NCI-H748 treated with DMSO at 0.1 percent for 48 hours (cell line): ENCODE measurements at regions not wholly inside any gene's neighbourhood (a gene's known extent, or its start where the extent isn't known, plus 50 kb on each side); places are given as distances from the start of the nearest gene placed in this dataset.
"Not testable (repeated sequence)": the region's sequence is repeated elsewhere in the genome, so short reads cannot be mapped to it uniquely, and the experiment has no call there.

ENCODE experiments used
- DNase-seq: peaks from one replicate; lab custom pipeline; 2025; lab: John Stamatoyannopoulos, UW

- DNase-seq, result no peak
Measured at GRCh38 chr3:144822671-144823070, 851.0 kb downstream of the DIPK2A start.

GRCh38 chr3:144831955-144832716, 860.5 kb downstream of the DIPK2A start:
- DNase-seq, result no peak

GRCh38 chr3:144839991-144840390, 868.4 kb downstream of the DIPK2A start:
- no peak for DNase-seq

GRCh38 chr3:144840866-144841265, 869.2 kb downstream of the DIPK2A start:
- DNase-seq, result no peak

- DNase-seq, result no peak
Measured at GRCh38 chr3:144843099-144843498, 871.5 kb downstream of the DIPK2A start.

- DNase-seq, result no peak
Measured at GRCh38 chr3:144852999-144853398, 881.4 kb downstream of the DIPK2A start.

GRCh38 chr3:144854020-144854419, 882.4 kb downstream of the DIPK2A start:
- DNase-seq, result not testable (repeated sequence)

- DNase-seq, result no peak
Measured at GRCh38 chr3:144859161-144859560, 887.5 kb downstream of the DIPK2A start.

- DNase-seq, result no peak
Measured at GRCh38 chr3:144864646-144865045, 893.0 kb downstream of the DIPK2A start.

GRCh38 chr3:144865948-144866347, 894.3 kb downstream of the DIPK2A start:
- DNase-seq, result no peak

- no peak for DNase-seq
Measured at GRCh38 chr3:144866476-144866875, 894.9 kb downstream of the DIPK2A start.

- DNase-seq, result no peak
Measured at GRCh38 chr3:144868506-144868905, 896.9 kb downstream of the DIPK2A start.

- no peak for DNase-seq
Measured at GRCh38 chr3:144873066-144873465, 901.4 kb downstream of the DIPK2A start.

- no peak for DNase-seq
Measured at GRCh38 chr3:144875211-144875610, 903.6 kb downstream of the DIPK2A start.

GRCh38 chr3:144877356-144877755, 905.7 kb downstream of the DIPK2A start:
- DNase-seq, result no peak

- DNase-seq, result no peak
Measured at GRCh38 chr3:144879701-144880100, 908.1 kb downstream of the DIPK2A start.

- no peak for DNase-seq
Measured at GRCh38 chr3:144893980-144894379, 922.4 kb downstream of the DIPK2A start.

GRCh38 chr3:144894576-144894975, 923.0 kb downstream of the DIPK2A start:
- DNase-seq, result no peak

GRCh38 chr3:144900366-144900765, 928.7 kb downstream of the DIPK2A start:
- DNase-seq, result no peak

- not testable (repeated sequence) for DNase-seq
Measured at GRCh38 chr3:144907581-144907980, 936.0 kb downstream of the DIPK2A start.

- DNase-seq, result no peak
Measured at GRCh38 chr3:144912968-144913367, 941.3 kb downstream of the DIPK2A start.

- no peak for DNase-seq
Measured at GRCh38 chr3:144915202-144915601, 943.6 kb downstream of the DIPK2A start.

GRCh38 chr3:144921710-144922109, 950.1 kb downstream of the DIPK2A start:
- DNase-seq, result no peak
